GM12872 (cell line): ENCODE measurements at regions not wholly inside any gene's neighbourhood (a gene's known extent, or its start where the extent isn't known, plus 50 kb on each side); places are given as distances from the start of the nearest gene placed in this dataset.

ENCODE experiments used
- TF ChIP-seq, protein P1 (sequence below): IDR thresholded peaks from 3 replicates; pipeline ENCODE4 v1.5.1; 2011; ENCODE audit warnings: low read depth, mild to moderate bottlenecking, low read length, moderate library complexity; ENCODE audit not compliant: insufficient read depth

DNA sequence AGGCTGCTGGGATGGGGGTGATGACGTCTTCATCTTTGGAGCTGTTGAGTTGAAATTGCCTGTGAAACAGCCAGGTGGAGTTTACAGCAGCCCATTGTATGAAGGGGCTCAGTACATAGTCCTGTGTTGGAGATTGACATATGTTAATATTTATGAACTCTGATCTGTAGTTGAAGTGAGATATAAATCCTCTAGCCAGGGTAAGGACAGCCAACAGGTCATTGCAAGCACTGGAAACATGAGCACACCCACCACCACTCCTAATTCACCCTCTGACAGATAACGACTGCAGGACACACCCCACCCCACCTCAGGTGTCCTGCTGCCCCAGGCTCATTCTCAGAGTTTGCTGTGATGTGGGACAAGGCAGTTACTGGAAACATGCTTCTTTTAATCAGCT, 112.4 kb upstream of the TRIB2 start:
- TF ChIP-seq, protein P1, sequence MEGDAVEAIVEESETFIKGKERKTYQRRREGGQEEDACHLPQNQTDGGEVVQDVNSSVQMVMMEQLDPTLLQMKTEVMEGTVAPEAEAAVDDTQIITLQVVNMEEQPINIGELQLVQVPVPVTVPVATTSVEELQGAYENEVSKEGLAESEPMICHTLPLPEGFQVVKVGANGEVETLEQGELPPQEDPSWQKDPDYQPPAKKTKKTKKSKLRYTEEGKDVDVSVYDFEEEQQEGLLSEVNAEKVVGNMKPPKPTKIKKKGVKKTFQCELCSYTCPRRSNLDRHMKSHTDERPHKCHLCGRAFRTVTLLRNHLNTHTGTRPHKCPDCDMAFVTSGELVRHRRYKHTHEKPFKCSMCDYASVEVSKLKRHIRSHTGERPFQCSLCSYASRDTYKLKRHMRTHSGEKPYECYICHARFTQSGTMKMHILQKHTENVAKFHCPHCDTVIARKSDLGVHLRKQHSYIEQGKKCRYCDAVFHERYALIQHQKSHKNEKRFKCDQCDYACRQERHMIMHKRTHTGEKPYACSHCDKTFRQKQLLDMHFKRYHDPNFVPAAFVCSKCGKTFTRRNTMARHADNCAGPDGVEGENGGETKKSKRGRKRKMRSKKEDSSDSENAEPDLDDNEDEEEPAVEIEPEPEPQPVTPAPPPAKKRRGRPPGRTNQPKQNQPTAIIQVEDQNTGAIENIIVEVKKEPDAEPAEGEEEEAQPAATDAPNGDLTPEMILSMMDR, result no peak

DNA sequence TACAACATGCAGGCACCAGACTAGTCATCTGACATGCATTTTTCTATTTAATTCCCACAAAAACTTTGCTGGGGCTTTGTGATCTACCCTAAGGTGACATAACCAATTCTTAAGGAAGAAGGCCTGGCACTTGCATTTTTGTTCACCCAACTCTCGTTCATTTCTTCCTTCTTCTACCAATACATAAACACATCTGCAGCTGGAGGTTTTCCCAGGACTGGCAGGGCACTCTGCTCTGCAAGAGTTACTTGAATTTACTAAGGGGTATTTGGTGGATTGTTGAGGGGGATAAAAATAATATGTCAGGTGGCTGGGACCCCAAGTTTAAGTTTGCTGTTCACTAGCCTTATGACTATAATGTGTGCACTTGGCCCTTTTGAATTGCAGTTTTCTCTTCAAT, 111.4 kb upstream of the TRIB2 start:
- TF ChIP-seq, protein P1, result no peak

DNA sequence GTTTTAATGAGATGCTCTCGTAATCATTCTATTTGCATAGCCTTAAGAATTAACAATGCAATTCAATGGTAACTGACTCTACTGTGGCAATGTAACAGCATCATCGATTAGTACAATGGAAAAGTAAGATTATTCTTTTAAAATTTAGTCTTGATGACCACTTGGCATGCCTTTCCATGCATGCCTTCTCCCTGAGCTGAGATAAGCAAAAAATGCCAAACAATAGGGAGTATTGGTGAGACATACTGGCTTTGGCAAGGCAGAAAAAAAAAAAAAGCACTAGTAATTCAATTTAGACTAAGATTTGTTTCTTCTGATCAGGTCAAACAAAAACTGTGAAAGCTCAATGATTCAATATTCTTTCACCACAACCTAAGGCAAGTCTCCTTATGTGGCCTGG, 110.8 kb upstream of the TRIB2 start:
- TF ChIP-seq, protein P1, result no peak

DNA sequence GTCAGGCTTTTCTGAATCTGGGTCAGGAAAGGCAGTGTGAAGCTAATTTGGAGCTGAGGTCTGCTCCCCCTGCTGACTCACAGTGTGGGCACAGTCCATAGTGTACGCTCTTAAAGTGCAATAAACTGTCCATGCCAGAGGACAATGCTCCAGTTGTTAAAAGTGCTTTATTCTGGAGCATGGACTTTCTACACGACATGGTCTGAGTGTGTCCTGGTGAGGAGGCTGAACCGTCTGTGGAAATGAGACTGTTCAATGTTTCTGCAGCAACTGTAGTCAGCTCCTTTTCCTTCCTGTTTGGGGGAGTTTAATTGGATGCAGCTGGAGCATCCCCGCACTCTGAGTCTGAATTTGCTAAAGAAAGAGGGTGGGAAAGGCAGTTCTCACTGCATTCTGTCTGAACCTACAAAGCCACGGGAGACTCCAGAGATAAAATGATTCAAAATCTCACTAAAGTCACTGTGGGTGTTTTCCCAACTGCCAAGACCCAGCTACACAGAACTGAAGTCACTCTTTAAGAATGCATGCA, 110.2 kb upstream of the TRIB2 start:
- TF ChIP-seq, protein P1, result no peak

DNA sequence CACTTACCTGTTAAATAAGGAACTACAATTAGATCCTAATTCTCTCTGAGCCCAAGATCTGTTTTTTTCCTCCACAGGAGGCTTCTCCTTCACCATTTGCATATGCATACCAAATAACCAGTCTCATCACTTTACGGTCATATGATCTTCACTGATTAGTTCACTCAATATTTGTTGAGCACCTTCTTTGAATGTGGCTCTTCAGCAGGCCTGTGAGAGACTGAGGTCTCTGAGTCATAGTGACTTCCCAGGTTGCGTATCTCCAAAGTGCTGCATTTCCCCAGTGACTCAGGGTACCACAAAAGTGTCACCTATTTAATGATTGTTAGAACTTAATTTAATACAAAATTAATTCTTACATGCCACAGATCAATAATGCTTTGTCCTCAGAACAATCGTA, 108.8 kb upstream of the TRIB2 start:
- TF ChIP-seq, protein P1, result no peak

DNA sequence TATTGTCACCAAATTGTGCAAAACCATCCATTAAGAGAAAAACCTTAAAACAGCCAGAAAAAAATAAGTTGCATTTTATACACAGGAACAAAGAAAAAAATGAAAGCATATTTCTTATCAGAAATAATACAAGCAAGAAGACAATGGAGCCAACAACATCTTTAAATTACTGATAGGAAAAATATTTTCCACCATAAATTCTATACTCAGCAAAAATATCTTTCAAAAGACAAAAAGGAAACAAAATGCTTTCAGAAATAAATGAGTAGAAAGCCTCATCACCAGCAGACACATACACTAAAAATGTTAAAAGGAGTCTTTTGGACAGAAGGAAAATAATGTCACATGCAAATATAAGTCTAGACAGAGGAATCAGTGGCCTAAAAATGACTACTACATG, 106.4 kb upstream of the TRIB2 start:
- TF ChIP-seq, protein P1, result no peak

DNA sequence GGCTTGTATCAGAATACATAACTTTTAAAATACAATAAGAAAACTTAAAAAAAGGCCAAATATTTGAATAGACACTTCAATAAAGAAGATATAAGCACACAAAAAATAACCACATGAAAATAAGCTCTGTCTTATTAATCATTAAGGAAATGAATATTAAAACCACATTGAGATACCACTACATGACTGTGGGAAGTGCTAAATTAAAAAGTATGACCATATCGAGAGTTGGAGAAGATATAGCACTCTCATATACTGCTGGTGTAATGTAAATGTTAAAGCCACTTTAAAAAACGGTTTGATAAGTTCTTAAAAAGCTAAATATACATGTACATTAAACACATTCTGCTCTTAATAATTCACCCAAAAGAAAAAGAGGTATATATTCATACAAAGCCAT, 104.6 kb upstream of the TRIB2 start:
- TF ChIP-seq, protein P1, result no peak
